Esophagus muscularis mucosa (tissue), 4 donors: ENCODE measurements at regions not wholly inside any gene's neighbourhood (a gene's known extent, or its start where the extent isn't known, plus 50 kb on each side); places are given as distances from the start of the nearest gene placed in this dataset.

ENCODE experiments used
- CTCF ChIP-seq, 3 experiments: fragments of 200-600 bp in 2 of 3; fragments of 450-650 bp in 1 of 3; sonication (generic) in 2 of 3; IDR thresholded peaks; one replicate each; pipeline ENCODE4 v1.5.1; 2017 to 2019; ENCODE audit warnings: antibody characterized with exemption in 3 of 3, mild to moderate bottlenecking in 2 of 3, moderate library complexity in 1 of 3
- EP300 ChIP-seq: sonication (generic); formaldehyde crosslinking; IDR thresholded peaks from one replicate; pipeline ENCODE4 v1.6.1; 2017; ENCODE audit warnings: antibody characterized with exemption
- POLR2A ChIP-seq: fragments of 450-650 bp; IDR thresholded peaks from one replicate; pipeline ENCODE4 v1.6.1; 2017; ENCODE audit warnings: antibody characterized with exemption, moderate library complexity, mild to moderate bottlenecking, low read depth
- POLR2AphosphoS5 ChIP-seq, 2 donors: sonication (generic); formaldehyde crosslinking; IDR thresholded peaks; one replicate each; pipeline ENCODE4 v1.6.1; 2017; ENCODE audit warnings: antibody characterized with exemption in 2 of 2

DNA sequence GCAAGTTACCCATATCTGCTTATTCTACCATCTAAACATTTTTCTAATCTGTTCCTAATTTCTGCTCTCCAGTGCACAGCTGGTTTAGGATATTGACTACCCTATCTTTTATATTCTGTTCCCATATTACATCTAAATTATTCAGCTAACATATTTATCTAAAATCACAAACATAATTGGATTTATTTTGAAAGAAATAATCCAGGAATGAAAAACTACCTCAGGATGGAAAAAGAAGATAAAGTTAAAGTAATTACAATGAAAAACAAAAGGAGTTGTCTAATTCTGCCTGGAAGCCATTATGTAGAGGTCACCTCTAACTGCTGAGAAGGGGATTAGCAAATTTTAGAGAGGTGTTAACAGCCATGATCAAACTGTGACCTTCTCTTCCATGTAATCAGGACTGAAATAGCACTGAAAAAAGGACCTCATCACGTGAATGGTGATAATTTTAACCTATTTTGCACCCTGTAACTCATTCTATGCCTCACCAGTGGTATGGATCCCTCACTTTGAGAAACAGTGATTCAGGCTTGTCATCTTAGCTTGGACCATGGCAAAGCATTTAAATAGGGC is 653.3 kb downstream of the CDH11 start:
- no peak for TF ChIP-seq CTCF (IDR thresholded peaks at IDR 0.05)
- TF ChIP-seq POLR2AphosphoS5 (IDR thresholded peaks at IDR 0.05) = no peak
- no peak for TF ChIP-seq POLR2A
- TF ChIP-seq EP300 = no peak
